ENCODE measurements at regions not wholly inside any gene's neighbourhood (a gene's known extent, or its start where the extent isn't known, plus 50 kb on each side); places are given as distances from the start of the nearest gene placed in this dataset.
A peak's percentile ranks its signal among the peaks of the same experiment; 100 is the strongest.

DNA sequence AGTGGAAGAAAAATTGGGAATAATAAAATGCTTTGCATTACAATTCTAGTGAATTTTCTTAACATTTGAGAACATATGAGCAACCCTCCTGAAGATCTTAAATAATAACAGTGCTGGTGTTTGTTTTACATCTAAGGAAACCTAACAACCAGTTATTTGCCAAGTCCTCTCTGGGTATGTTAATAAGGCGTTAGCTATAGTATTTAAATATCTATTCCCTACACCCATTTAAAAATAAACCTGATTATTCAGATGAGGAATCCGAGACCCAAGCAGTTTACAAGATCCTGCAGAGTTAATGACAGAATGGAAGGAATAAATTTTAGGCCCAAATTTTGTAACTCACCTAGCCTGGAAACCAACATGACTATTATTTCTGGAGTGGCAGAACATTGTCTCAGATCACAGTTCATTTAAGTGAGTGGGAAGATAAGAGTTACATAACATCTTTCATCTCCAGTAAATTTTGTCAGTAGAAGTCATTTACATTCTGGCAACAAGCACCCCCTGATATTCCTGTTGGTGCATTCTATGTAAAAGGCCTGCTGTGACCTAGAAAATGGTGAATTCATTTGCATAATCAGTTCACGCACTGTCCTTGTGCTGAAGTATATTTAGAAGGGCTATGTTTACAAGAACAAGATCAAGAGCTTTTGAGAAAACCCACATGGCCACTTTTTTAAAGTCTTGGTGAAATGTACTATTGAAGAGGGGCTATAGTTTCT is 148.2 kb downstream of the COX7C start:
- H3K4me3 ChIP-seq (replicated peaks in 1 of 3; ENCODE audit: low read depth in 2 of 3, low read length in 3 of 3) = no peak overlapping the region
- no peaks in the 10 kb centered on the region for H3K4me1 ChIP-seq (ENCODE audit: control insufficient read depth in 1 of 2, insufficient read depth in 2 of 2, low read length in 2 of 2)
- no peak overlapping the region for H3K9ac ChIP-seq (ENCODE audit: insufficient read depth, low read length, poor library complexity, severe bottlenecking)
- no peaks in the 10 kb centered on the region for H3K79me2 ChIP-seq (ENCODE audit: insufficient read depth, low read length)
- no peaks in the 10 kb centered on the region for H4K20me1 ChIP-seq (ENCODE audit: insufficient read depth, low read length)
- Mint-ChIP-seq H3K27ac (no peak overlapping the region), H3K4me1 (no peaks in the 10 kb centered on the region), H3K4me3 (no peak overlapping the region), H3K36me3 (no peaks in the 10 kb centered on the region), H3K27me3 (ENCODE audit: low read depth in 3 of 3) (no peaks in the 10 kb centered on the region), H3K9me3 (peaks cover 0 to 5% (median 0%) of the 10 kb centered on the region in 7 donors)
- H3K9me3 ChIP-seq (replicated peaks in 1 of 2; ENCODE audit: control insufficient read depth in 1 of 2, insufficient read depth in 1 of 2, low read length in 2 of 2) = peaks cover 0 to 6% of the 10 kb centered on the region in 2 donors
- TF ChIP-seq, protein P1, sequence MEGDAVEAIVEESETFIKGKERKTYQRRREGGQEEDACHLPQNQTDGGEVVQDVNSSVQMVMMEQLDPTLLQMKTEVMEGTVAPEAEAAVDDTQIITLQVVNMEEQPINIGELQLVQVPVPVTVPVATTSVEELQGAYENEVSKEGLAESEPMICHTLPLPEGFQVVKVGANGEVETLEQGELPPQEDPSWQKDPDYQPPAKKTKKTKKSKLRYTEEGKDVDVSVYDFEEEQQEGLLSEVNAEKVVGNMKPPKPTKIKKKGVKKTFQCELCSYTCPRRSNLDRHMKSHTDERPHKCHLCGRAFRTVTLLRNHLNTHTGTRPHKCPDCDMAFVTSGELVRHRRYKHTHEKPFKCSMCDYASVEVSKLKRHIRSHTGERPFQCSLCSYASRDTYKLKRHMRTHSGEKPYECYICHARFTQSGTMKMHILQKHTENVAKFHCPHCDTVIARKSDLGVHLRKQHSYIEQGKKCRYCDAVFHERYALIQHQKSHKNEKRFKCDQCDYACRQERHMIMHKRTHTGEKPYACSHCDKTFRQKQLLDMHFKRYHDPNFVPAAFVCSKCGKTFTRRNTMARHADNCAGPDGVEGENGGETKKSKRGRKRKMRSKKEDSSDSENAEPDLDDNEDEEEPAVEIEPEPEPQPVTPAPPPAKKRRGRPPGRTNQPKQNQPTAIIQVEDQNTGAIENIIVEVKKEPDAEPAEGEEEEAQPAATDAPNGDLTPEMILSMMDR (IDR thresholded peaks at IDR 0.05) = no peak
- DNase-seq = no peak
- no peak overlapping the region for H3K4me2 ChIP-seq (replicated peaks; ENCODE audit: extremely low read depth, low read length, poor library complexity, severe bottlenecking)
- WGBS (ENCODE audit: insufficient coverage) = 100% methylated on average over 1 of the region's 3 CpGs
- H2AFZ ChIP-seq (ENCODE audit: insufficient read depth, low read depth, low read length, poor library complexity, severe bottlenecking) = no peak overlapping the region
- intact Hi-C loops (cut with micrococcal nuclease) = no loop called here
- H3K27me3 ChIP-seq (ENCODE audit: control insufficient read depth in 2 of 2, insufficient read depth in 2 of 2, low read length in 2 of 2) = no peaks in the 10 kb centered on the region
- no peak overlapping the region for H3K27ac ChIP-seq (ENCODE audit: low read depth in 1 of 2, low read length in 2 of 2)
- H3K36me3 ChIP-seq (replicated peaks in 1 of 2; ENCODE audit: control insufficient read depth in 1 of 2, insufficient read depth in 2 of 2, low read length in 2 of 2) = no peaks in the 10 kb centered on the region

DNA sequence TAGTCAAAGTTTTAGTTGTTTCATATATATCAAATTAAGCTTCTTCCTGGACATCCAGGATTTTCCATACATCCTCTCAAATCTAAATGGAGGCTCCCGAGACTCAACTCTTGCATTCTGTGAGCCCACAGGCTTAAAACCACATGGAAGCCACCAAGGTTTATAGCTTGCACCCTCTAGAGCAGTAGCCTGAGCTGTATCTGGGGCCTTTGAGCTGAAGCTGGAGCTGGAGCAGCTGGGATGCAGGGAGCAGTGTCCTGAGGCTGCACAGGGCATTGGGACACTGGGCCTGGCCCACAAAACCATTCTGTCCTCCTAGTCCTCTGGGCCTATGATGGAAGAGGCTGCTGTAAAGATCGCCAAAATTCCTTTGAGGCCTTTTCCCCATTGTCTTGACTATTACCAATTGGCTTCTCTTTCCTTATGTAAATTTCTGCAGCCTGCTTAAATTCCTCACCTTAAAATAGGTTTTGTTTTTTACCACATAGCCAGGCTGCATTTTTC is 151.0 kb downstream of the COX7C start:
- Histone ChIP-seq H3K4me2 (replicated peaks; ENCODE audit: extremely low read depth, low read length, poor library complexity, severe bottlenecking) (no peak overlapping the region), H3K9me3 (replicated peaks in 1 of 2; ENCODE audit: control insufficient read depth in 1 of 2, insufficient read depth in 1 of 2, low read length in 2 of 2) (peaks cover 0 to 6% of the 10 kb centered on the region in 2 donors), H2AFZ (ENCODE audit: insufficient read depth, low read depth, low read length, poor library complexity, severe bottlenecking) (no peak overlapping the region), H3K27me3 (ENCODE audit: control insufficient read depth in 2 of 2, insufficient read depth in 2 of 2, low read length in 2 of 2) (no peaks in the 10 kb centered on the region), H3K9ac (ENCODE audit: insufficient read depth, low read length, poor library complexity, severe bottlenecking) (no peak overlapping the region), H3K4me3 (replicated peaks in 1 of 3; ENCODE audit: low read depth in 2 of 3, low read length in 3 of 3) (no peak overlapping the region), H3K27ac (ENCODE audit: low read depth in 1 of 2, low read length in 2 of 2) (no peak overlapping the region), H3K4me1 (ENCODE audit: control insufficient read depth in 1 of 2, insufficient read depth in 2 of 2, low read length in 2 of 2) (no peaks in the 10 kb centered on the region), H3K36me3 (replicated peaks in 1 of 2; ENCODE audit: control insufficient read depth in 1 of 2, insufficient read depth in 2 of 2, low read length in 2 of 2) (no peaks in the 10 kb centered on the region), H3K79me2 (ENCODE audit: insufficient read depth, low read length) (no peaks in the 10 kb centered on the region), H4K20me1 (ENCODE audit: insufficient read depth, low read length) (no peaks in the 10 kb centered on the region)
- peaks cover 0 to 5% (median 0%) of the 10 kb centered on the region in 7 donors for H3K9me3 Mint-ChIP-seq
- H3K4me1 Mint-ChIP-seq = no peaks in the 10 kb centered on the region
- TF ChIP-seq, protein P1 (IDR thresholded peaks at IDR 0.05) = no peak
- intact Hi-C loops (cut with micrococcal nuclease) = no loop called here
- DNase-seq = no peak
- H3K27ac Mint-ChIP-seq = peak overlapping the region in 1 of 7 donors; percentile 31
- 80% methylated on average over 1 of the region's 2 CpGs for WGBS (ENCODE audit: insufficient coverage)
- H3K4me3 Mint-ChIP-seq = no peak overlapping the region
- H3K36me3 Mint-ChIP-seq = no peaks in the 10 kb centered on the region
- H3K27me3 Mint-ChIP-seq (ENCODE audit: low read depth in 3 of 3) = no peaks in the 10 kb centered on the region

All from CD14-positive monocyte (primary cell).